ENCODE measurements at regions not wholly inside any gene's neighbourhood (a gene's known extent, or its start where the extent isn't known, plus 50 kb on each side); places are given as distances from the start of the nearest gene placed in this dataset.
"Not testable (repeated sequence)": the region's sequence is repeated elsewhere in the genome, so short reads cannot be mapped to it uniquely, and the experiment has no call there.

- DNase-seq = no peak
These were observed 436.7 kb upstream of the AADAT start for GRCh38 chr4:170526471-170526870.

DNA sequence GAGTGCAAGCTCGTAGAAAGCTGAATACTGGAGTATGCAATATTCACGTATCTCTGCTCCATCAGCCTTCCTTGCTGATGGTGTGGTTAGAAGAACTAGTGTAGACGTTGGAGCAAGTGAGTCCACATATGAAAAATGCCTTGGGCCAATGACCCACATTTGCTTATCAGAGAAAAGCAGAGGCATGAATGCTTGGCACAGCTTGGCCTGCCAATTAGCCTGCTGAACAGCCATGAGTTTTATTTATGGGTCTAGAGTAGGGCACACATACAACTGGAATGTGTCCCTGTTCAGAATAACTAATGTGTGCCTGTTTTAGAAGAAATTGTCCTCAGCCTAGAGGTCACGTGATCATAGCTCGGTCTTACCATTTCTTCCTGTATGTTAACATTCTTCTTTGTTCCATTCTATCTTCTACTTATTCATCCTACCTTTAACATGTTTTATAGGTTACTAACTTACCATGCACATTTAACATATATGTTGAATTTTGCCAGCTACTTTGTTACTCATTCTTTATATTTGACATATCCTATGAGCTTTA lies 432.7 kb upstream of the AADAT start:
- no peak for DNase-seq

- no peak for DNase-seq
These were observed 407.9 kb upstream of the AADAT start for GRCh38 chr4:170497689-170498088.

DNA sequence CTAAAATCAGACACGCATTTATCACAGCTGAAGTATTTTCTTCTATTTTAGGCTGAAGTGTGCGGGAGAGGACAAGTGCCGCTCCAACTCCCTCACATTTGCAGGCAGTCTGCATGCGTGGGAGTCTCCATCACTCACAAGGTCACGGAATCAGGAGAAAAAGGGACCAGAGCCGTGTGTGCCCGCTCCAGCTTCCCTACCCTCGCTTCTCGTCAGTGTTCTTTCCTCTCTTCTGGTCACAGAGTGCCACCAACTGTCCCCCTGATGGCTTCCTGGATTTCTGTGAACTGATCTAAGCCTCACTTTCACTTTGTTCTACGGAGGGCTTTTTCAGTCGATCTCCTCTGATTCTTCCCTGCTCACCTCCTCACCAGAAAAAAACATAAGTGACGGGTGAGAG lies 407.4 kb upstream of the AADAT start:
- DNase-seq = no peak

DNA sequence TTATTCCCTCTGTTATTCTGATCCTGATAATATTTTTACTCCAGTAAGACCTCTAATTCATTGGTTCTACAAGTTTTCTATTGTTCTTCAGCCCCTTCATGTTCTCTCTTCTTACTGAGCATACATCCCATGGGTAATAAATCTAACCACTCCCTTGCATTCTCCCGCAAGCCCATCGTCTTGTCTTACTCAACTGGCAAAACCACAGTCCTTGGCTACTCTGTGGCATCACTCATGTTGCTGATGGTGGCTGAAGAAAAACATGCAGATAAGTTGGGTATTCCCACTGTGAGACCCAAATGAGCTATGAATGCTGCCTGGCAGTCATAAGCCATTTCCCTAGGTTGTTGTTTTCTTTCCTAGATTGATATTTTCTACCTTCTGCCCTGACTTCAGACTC lies 402.2 kb upstream of the AADAT start:
- no peak for DNase-seq

DNA sequence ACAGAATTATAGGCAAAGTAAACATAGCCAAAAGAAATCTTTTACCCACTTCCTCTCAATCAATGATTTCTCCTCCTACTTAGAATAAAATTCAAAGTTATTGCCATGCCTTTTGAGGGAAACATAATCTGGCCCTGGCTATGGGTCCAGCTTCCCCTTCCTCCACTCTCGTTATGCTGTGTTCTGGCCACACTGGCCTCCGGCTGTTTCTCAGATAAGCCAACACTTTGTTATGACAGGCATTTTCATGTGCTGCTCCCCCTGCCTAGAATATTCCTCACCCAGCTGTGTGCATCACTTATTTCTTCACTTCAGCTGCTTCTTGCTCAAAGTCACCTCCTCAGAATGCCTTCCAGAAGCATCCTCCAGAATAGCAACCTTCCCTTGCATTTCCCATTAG lies 386.6 kb upstream of the AADAT start:
- DNase-seq = no peak

DNA sequence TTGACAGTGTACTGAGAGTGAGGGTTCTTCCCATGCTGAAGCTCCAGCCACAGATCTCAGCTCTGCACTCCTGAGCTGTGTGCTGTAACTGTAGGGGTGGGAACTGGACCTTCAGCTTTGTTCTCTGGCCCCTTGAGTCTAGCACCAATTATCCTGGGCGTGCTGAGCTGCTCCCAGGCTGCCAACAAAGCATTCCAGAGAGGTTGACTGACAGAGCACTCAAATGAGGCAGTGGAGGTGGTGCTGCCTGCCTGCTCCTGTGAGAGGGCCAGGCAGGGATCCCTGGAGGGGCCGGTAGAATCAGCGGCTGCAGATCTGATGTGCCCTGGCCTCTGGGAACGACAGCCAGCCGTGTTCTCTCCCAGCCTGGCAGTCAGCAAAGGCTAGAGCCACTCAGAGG lies 375.7 kb upstream of the AADAT start:
- no peak for DNase-seq

DNA sequence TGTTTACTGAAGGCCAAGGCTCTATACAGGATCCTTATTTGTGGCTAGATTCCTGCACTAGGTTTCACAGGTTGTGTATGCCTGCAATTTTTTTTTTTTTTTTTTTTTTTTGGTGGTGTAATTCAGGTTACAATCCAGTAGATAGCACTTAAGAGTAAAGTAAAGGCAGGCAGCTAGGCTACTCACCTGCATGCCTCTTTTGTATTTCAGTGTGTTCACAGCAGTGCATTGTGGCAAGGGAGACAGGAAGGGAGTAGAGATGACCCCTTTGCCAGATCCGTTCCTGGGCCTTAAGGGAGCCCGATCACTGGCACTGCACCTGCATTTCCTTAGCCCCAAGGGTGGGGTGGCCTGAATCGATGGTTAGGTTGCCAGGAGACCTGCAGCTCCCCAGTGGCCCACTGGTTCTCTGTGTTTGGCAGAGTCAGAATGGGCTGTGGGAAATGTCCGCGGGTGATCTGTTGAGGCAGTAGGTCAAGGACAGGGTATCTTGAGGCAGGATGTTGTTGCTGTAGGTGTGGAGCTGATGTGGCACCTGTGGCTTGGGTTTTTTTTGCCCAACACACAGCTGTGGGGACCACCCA lies 374.9 kb upstream of the AADAT start:
- no peak for DNase-seq

- DNase-seq = no peak
These were observed 357.0 kb upstream of the AADAT start for GRCh38 chr4:170446782-170447181.

DNA sequence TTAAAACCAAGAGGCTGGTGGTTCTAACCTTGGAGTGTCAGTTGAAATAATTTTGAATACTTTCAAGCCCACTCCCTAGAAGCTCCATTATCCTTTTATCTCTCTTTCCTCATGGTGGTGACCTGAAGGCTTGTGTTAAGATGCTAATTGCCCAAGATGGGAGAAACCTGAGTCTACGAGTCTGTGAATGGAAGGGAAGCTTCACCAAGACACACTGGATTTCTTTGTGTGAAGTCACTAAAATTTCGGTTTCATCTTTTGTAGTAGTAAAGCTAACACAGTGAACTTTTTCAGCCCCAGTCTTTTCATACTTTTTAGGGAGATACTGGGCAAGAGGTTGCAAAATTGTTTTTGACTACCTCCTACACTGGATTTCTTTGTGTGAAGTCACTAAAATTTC lies 351.4 kb upstream of the AADAT start:
- DNase-seq = not testable (repeated sequence)

DNA sequence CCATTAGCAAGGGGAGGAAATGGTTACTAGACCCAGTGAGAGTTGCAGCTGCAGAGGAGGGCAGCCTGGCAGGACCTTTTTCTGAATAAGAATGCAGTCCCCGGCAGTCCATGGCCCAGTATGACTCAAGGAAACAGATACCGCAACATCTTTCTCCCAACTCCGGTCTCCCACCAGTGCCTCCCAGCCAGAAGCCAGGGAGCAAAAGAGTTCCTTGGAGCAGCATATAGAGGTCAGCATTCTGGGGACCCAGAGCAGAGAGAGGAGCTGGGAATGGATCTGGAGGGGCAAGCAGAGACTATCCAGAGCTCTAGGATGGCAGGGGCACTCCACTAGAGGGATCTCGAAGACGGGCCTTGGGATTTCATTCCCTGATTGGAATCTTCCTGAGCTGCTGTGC lies 339.2 kb upstream of the AADAT start:
- DNase-seq = no peak

GRCh38 chr4:170425521-170426143 lies 335.9 kb upstream of the AADAT start:
- no peak for DNase-seq

GRCh38 chr4:170425040-170425439 lies 335.3 kb upstream of the AADAT start:
- no peak for DNase-seq

- DNase-seq = no peak
These were observed 333.4 kb upstream of the AADAT start for GRCh38 chr4:170423137-170423536.

- no peak for DNase-seq
These were observed 330.5 kb upstream of the AADAT start for GRCh38 chr4:170420255-170420693.

- DNase-seq = no peak
These were observed 325.2 kb upstream of the AADAT start for GRCh38 chr4:170414961-170415360.

DNA sequence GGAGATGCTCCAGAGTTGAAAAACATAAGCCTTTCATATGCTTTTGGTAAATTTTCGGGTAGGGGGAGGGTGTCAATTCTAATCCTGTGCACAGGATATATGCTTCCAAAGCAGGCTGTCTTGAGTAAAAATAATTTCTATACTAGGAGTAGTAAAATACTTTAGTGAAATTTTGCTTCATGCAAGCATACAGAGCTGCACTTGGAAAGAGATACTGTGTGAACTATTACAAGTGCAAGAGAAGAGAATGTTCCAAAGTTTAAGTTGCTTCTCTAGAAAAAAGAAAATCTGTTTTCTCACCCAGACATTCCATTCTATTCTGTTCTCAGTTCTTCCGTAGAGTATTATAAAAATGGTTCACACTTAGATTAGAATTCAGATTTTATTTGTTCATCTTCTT lies 324.6 kb upstream of the AADAT start:
- DNase-seq = no peak

GRCh38 chr4:170413951-170414350 lies 324.2 kb upstream of the AADAT start:
- no peak for DNase-seq

DNA sequence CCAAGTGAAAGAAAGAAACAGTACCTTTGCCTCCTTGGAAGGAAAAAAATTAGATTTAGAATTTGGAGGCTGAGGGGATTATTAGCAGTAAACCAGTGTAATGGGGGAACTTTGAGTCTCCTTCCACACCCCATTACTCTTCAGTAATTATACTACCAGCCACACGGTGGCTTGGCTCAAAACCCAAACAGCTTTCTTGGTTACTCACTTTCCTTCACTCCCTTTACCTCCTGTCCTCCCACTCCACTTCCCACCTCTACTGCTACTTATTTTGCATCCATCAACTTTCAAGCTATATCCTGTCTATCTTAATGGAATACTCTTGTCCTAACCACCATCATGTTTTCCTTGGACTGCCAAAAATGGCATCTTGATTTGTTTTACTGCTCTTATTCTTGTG lies 310.6 kb upstream of the AADAT start:
- DNase-seq = no peak

GRCh38 chr4:170399581-170400293 lies 310.0 kb upstream of the AADAT start:
- no peak for DNase-seq

- no peak for DNase-seq
These were observed 308.5 kb upstream of the AADAT start for GRCh38 chr4:170398218-170398617.

GRCh38 chr4:170395773-170396172 lies 306.0 kb upstream of the AADAT start:
- no peak for DNase-seq

DNA sequence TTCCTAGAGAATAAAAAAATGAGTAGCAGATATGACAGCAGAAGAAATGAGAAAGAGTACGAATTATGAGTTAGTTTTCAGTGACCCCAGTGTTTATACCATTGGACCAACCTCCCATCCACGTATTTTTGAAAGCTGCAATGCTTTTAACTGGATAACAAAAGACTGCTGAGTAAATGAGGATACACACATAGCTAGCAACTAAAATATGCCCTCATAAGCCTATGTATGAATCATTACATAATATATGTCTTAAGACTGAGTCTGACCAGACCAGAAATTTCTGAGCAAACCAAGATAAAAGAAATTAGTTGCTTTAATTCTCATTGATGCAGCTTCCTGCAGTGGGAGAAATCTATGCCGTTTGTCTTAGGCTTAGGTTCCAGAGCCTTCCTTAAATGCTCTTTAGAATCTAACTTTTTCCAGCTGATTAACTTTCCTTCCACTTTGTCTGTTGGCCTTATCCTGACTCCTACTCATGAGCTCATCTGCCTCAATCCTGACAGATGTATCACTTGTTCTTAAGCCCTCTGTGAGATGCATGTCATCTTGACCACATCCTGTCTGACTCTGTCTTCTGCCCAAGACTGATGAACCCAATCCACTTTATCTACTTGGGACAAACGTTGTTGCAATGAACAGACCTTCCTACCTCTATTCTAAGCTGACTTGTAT lies 301.4 kb upstream of the AADAT start:
- no peak for DNase-seq

DNA sequence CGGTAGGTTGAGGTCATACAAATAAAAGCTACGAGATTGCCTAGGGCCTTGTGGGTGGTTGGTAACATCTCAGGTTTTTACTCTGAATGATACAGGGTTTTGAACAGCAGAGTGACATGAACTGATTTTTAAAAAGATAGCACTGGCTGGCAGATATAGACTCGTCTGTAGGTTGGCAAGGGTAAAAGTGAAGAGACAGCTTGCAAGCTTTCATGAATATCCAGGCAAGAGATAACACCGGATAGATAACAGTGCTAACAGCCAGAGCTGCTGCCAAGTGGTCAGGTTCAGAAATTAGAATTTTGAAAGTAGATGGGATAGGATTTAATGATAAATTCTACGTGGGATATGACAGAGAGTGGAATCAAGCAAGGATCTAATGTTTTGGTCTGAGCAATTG lies 299.7 kb upstream of the AADAT start:
- no peak for DNase-seq

Data from SHP77 treated with DMSO at 0.1 percent for 48 hours (cell line).